RPMI7951 (cell line): ENCODE measurements at regions not wholly inside any gene's neighbourhood (a gene's known extent, or its start where the extent isn't known, plus 50 kb on each side); places are given as distances from the start of the nearest gene placed in this dataset.
A peak's percentile ranks its signal among the peaks of the same experiment; 100 is the strongest.

Experiments
- DNase-seq: peaks from one replicate; pipeline ENCODE4 v3.0.0-alpha.2; 2012; ENCODE audit warnings: low read depth

- DNase-seq, result no peak
Measured at GRCh38 chr10:124150189-124150806, 56.9 kb upstream of the CHST15 start.

GRCh38 chr10:124149189-124150042 is 56.0 kb upstream of the CHST15 start:
- no peak for DNase-seq

GRCh38 chr10:124148509-124149188 is 55.3 kb upstream of the CHST15 start:
- peak; percentile 57 for DNase-seq

- no peak for DNase-seq
Measured at GRCh38 chr10:124146483-124146882, 53.1 kb upstream of the CHST15 start.

GRCh38 chr10:124145109-124145870 is 51.9 kb upstream of the CHST15 start:
- DNase-seq, result no peak

- no peak for DNase-seq
Measured at GRCh38 chr10:124144536-124144935, 51.1 kb upstream of the CHST15 start.

- DNase-seq, result no peak
Measured at GRCh38 chr10:124143721-124144120, 50.3 kb upstream of the CHST15 start.
